ENCODE measurements at regions not wholly inside any gene's neighbourhood (a gene's known extent, or its start where the extent isn't known, plus 50 kb on each side); places are given as distances from the start of the nearest gene placed in this dataset.

DNA sequence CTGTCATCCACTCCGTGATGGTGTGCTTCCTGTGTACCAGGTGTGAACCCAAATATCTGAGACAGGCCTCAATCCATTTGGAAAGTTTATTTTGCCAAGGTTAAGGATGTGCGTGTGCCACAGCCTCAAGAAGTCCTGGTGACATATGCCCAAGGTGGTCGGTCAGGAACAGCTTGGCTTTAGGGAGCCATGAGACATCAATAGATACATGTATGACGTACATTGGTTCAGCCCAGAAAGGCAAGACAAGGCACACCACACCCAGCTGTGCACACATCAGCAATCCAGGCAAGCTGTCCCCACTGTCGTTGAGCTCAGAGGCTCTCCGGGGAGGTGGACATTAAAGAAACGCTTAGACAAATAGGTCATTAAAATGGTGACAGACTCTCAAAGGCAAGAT, 56.8 kb upstream of the SHANK2 start:
- TF ChIP-seq POLR2A (IDR thresholded peaks at IDR 0.05; ENCODE audit: low read length) (no peak), GATA1 (IDR thresholded peaks at IDR 0.05; ENCODE audit: low read depth, low read length) (no peak)
